ENCODE measurements at regions not wholly inside any gene's neighbourhood (a gene's known extent, or its start where the extent isn't known, plus 50 kb on each side); places are given as distances from the start of the nearest gene placed in this dataset.
"Not testable (repeated sequence)": the region's sequence is repeated elsewhere in the genome, so short reads cannot be mapped to it uniquely, and the experiment has no call there.

GRCh38 chr11:115613004-115613403 lies 108.8 kb upstream of the CADM1 start:
- Mint-ChIP-seq H3K36me3 (no peaks in the 10 kb centered on the region), H3K9me3 (no peaks in the 10 kb centered on the region), H3K4me1 (ENCODE audit: unreplicated experiment) (peaks cover 33% of the 10 kb centered on the region), H3K27me3 (peaks cover 7% of the 10 kb centered on the region), H3K27ac (no peak overlapping the region), H3K4me3 (no peak overlapping the region)
- TF ChIP-seq CTCF (conservative IDR thresholded peaks at IDR 0.05): no peak
- no peak for DNase-seq (ENCODE audit: extremely low spot score, unreplicated experiment)

GRCh38 chr11:115612046-115612730 lies 108.0 kb upstream of the CADM1 start:
- no peaks in the 10 kb centered on the region for H3K9me3 Mint-ChIP-seq
- H3K36me3 Mint-ChIP-seq: no peaks in the 10 kb centered on the region
- peak overlapping the region; percentile 18 for H3K4me3 Mint-ChIP-seq
- peaks cover 33% of the 10 kb centered on the region for H3K4me1 Mint-ChIP-seq (ENCODE audit: unreplicated experiment)
- no peak overlapping the region for H3K27ac Mint-ChIP-seq
- H3K27me3 Mint-ChIP-seq: peaks cover 14% of the 10 kb centered on the region
- TF ChIP-seq CTCF (conservative IDR thresholded peaks at IDR 0.05): no peak
- no peak for DNase-seq (ENCODE audit: extremely low spot score, unreplicated experiment)

GRCh38 chr11:115611343-115611742 lies 107.1 kb upstream of the CADM1 start:
- Mint-ChIP-seq H3K27me3 (peaks cover 15% of the 10 kb centered on the region), H3K4me3 (no peak overlapping the region), H3K36me3 (no peaks in the 10 kb centered on the region), H3K4me1 (ENCODE audit: unreplicated experiment) (peaks cover 40% of the 10 kb centered on the region), H3K9me3 (no peaks in the 10 kb centered on the region), H3K27ac (no peak overlapping the region)
- TF ChIP-seq CTCF (conservative IDR thresholded peaks at IDR 0.05): no peak
- DNase-seq (ENCODE audit: extremely low spot score, unreplicated experiment): no peak

- no peak for TF ChIP-seq CTCF (conservative IDR thresholded peaks at IDR 0.05)
- Mint-ChIP-seq H3K4me1 (ENCODE audit: unreplicated experiment) (peaks cover 44% of the 10 kb centered on the region), H3K4me3 (no peak overlapping the region), H3K27ac (no peak overlapping the region), H3K36me3 (no peaks in the 10 kb centered on the region), H3K27me3 (peaks cover 17% of the 10 kb centered on the region), H3K9me3 (no peaks in the 10 kb centered on the region)
- DNase-seq (ENCODE audit: extremely low spot score, unreplicated experiment): no peak
These were observed 106.7 kb upstream of the CADM1 start for GRCh38 chr11:115610908-115611307.

GRCh38 chr11:115610234-115610633 lies 106.0 kb upstream of the CADM1 start:
- not testable (repeated sequence) for H3K9me3 Mint-ChIP-seq; H3K4me3 Mint-ChIP-seq; H3K36me3 Mint-ChIP-seq; DNase-seq (ENCODE audit: extremely low spot score, unreplicated experiment); H3K27ac Mint-ChIP-seq
- H3K4me1 Mint-ChIP-seq (ENCODE audit: unreplicated experiment): peaks cover 47% of the 10 kb centered on the region
- peaks cover 20% of the 10 kb centered on the region for H3K27me3 Mint-ChIP-seq

- H3K4me1 Mint-ChIP-seq (ENCODE audit: unreplicated experiment): peaks cover 47% of the 10 kb centered on the region
- TF ChIP-seq CTCF (conservative IDR thresholded peaks at IDR 0.05): no peak
These were observed 104.8 kb upstream of the CADM1 start for GRCh38 chr11:115608976-115609375.

More at GRCh38 chr11:115608976-115609375, 104.8 kb upstream of the CADM1 start:
- H3K27ac Mint-ChIP-seq: no peak overlapping the region
- H3K9me3 Mint-ChIP-seq: no peaks in the 10 kb centered on the region
- H3K27me3 Mint-ChIP-seq: peaks cover 20% of the 10 kb centered on the region
- no peak overlapping the region for H3K4me3 Mint-ChIP-seq
- no peaks in the 10 kb centered on the region for H3K36me3 Mint-ChIP-seq
- DNase-seq (ENCODE audit: extremely low spot score, unreplicated experiment): no peak

Data from type B pancreatic cell (in vitro differentiated cells).